ENCODE measurements at regions not wholly inside any gene's neighbourhood (a gene's known extent, or its start where the extent isn't known, plus 50 kb on each side); places are given as distances from the start of the nearest gene placed in this dataset.

DNA sequence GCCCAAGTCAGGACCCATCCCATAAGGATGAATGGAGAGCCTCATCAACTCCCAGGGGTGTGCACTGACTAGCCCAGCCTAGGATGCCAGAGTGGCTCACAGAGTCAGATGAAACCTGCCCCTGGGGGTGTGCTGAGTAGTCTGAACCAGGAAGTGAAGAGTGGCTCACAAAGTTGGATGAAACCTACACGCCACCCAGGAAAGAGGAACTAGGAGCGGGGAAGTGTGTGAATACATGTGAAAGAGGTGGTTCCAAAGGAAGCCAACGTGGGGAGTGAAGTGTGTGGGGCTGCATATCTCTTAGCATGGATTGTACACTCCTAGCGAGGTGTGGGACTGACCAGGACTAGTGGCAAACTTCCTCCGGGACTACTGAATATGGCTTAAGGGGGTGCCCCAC is 902.1 kb upstream of the NDST4 start:
- no peak overlapping the region for H4K8ac ChIP-seq (ENCODE audit: low read depth, low read length)
- H2AK5ac ChIP-seq (ENCODE audit: low read depth, low read length), result no peak overlapping the region
- no peak overlapping the region for H4K91ac ChIP-seq (ENCODE audit: low read depth, low read length, poor library complexity)
- H3K9ac ChIP-seq (ENCODE audit: low read depth, low read length, poor library complexity), result no peak overlapping the region
- H2BK5ac ChIP-seq (ENCODE audit: low read length), result no peak overlapping the region
- no peak overlapping the region for H3K4me2 ChIP-seq (ENCODE audit: insufficient read depth, low read length, poor library complexity, severe bottlenecking)
- no peak overlapping the region for H3K23ac ChIP-seq (ENCODE audit: low read depth, low read length, poor library complexity)
- H3K9me3 ChIP-seq (replicated peaks in 1 of 2; ENCODE audit: control insufficient read depth in 2 of 2, insufficient read depth in 1 of 2, low read depth in 1 of 2, low read length in 2 of 2), result peaks cover 12 to 39% of the 10 kb centered on the region in 2 donors
- no peak overlapping the region for H3K18ac ChIP-seq (ENCODE audit: low read length)
- H3K4me1 ChIP-seq (ENCODE audit: control insufficient read depth in 2 of 2, insufficient read depth in 1 of 2, low read depth in 1 of 2, low read length in 2 of 2), result no peaks in the 10 kb centered on the region
- no peak overlapping the region for H2BK12ac ChIP-seq (ENCODE audit: low read length)
- H3K79me1 ChIP-seq (ENCODE audit: low read depth, low read length), result no peaks in the 10 kb centered on the region
- H3K4me3 ChIP-seq (ENCODE audit: low read length in 2 of 2), result no peak overlapping the region
- no peaks in the 10 kb centered on the region for H3K36me3 ChIP-seq (replicated peaks in 1 of 2; ENCODE audit: control insufficient read depth in 2 of 2, insufficient read depth in 2 of 2, low read length in 2 of 2)
- WGBS, 2 donors (ENCODE audit: extremely low coverage in 2 of 2, insufficient read length in 2 of 2, insufficient replicate concordance in 1 of 2), result no CpG with 5 or more reads among the region's 5 CpGs
- H3K27me3 ChIP-seq (ENCODE audit: control insufficient read depth in 3 of 3, insufficient read depth in 3 of 3, low read depth in 1 of 3, low read length in 3 of 3), result no peaks in the 10 kb centered on the region
- no peak overlapping the region for H2AFZ ChIP-seq (ENCODE audit: low read length)
- H3K4ac ChIP-seq (ENCODE audit: low read length), result no peak overlapping the region
- no peak overlapping the region for H2BK120ac ChIP-seq (ENCODE audit: low read depth, low read length)
- no peak for DNase-seq (ENCODE audit: low spot score)
- H3K27ac ChIP-seq (replicated peaks; ENCODE audit: low read length), result no peak overlapping the region
- H3K14ac ChIP-seq (ENCODE audit: low read length), result no peak overlapping the region
- H2BK15ac ChIP-seq (ENCODE audit: low read length), result no peak overlapping the region

DNA sequence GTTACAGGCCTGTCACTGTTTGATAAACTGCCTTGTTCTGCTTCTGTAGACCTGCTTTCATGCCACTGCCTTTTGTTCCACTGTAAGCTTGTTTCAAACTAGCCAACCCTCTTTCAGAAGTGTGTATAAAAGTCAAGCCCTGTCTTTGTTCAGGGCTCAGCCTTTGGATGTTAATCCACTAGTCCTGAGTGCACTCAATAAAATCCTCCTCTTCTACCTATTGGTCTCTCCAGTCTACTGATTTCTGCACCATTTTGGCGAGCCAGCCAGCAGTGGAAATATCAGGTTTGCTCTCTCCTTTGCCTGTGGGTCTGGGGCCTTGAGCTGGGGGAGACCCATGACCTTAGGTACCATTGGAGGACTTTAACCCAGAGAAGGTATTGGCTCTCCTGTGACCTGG is 901.6 kb upstream of the NDST4 start:
- Histone ChIP-seq H3K4me3 (ENCODE audit: low read length in 2 of 2) (no peak overlapping the region), H3K14ac (ENCODE audit: low read length) (no peak overlapping the region), H2BK5ac (ENCODE audit: low read length) (no peak overlapping the region), H3K9ac (ENCODE audit: low read depth, low read length, poor library complexity) (no peak overlapping the region), H3K18ac (ENCODE audit: low read length) (no peak overlapping the region), H4K91ac (ENCODE audit: low read depth, low read length, poor library complexity) (no peak overlapping the region), H3K4ac (ENCODE audit: low read length) (no peak overlapping the region), H3K23ac (ENCODE audit: low read depth, low read length, poor library complexity) (no peak overlapping the region), H4K8ac (ENCODE audit: low read depth, low read length) (no peak overlapping the region), H3K27me3 (ENCODE audit: control insufficient read depth in 3 of 3, insufficient read depth in 3 of 3, low read depth in 1 of 3, low read length in 3 of 3) (no peaks in the 10 kb centered on the region), H2AFZ (ENCODE audit: low read length) (no peak overlapping the region), H3K9me3 (replicated peaks in 1 of 2; ENCODE audit: control insufficient read depth in 2 of 2, insufficient read depth in 1 of 2, low read depth in 1 of 2, low read length in 2 of 2) (peaks cover 12 to 34% of the 10 kb centered on the region in 2 donors), H2BK120ac (ENCODE audit: low read depth, low read length) (no peak overlapping the region), H3K4me1 (ENCODE audit: control insufficient read depth in 2 of 2, insufficient read depth in 1 of 2, low read depth in 1 of 2, low read length in 2 of 2) (no peaks in the 10 kb centered on the region), H3K36me3 (replicated peaks in 1 of 2; ENCODE audit: control insufficient read depth in 2 of 2, insufficient read depth in 2 of 2, low read length in 2 of 2) (no peaks in the 10 kb centered on the region), H2BK15ac (ENCODE audit: low read length) (no peak overlapping the region), H3K79me1 (ENCODE audit: low read depth, low read length) (no peaks in the 10 kb centered on the region), H3K4me2 (ENCODE audit: insufficient read depth, low read length, poor library complexity, severe bottlenecking) (no peak overlapping the region), H2BK12ac (ENCODE audit: low read length) (no peak overlapping the region), H2AK5ac (ENCODE audit: low read depth, low read length) (no peak overlapping the region), H3K27ac (replicated peaks; ENCODE audit: low read length) (no peak overlapping the region)
- no peak for DNase-seq (ENCODE audit: low spot score)
- no CpG with 5 or more reads among the region's 1 CpG for WGBS, 2 donors (ENCODE audit: extremely low coverage in 2 of 2, insufficient read length in 2 of 2, insufficient replicate concordance in 1 of 2)

DNA sequence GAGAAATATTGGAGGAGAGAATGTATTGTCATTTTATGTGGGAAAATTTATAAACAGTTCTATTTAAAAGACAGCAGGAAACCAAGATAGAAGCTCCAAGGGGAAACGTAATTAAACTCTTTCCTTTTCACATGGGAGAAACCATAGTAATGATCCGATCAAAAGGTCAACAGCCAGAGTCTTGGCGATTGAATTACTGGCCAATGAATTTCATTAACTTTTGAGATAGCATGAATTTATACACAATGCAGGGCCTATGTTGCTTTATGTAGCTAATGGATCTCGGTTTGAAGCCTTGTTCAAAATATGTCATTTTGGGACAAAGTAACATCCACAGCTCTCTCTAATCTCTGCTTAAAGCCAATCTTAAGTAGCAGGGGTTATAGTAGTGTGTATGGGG is 897.5 kb upstream of the NDST4 start:
- H3K27me3 ChIP-seq (ENCODE audit: control insufficient read depth in 3 of 3, insufficient read depth in 3 of 3, low read depth in 1 of 3, low read length in 3 of 3), result no peaks in the 10 kb centered on the region
- no peak overlapping the region for H2BK5ac ChIP-seq (ENCODE audit: low read length)
- WGBS, 2 donors (ENCODE audit: extremely low coverage in 2 of 2, insufficient read length in 2 of 2, insufficient replicate concordance in 1 of 2), result no CpG with 5 or more reads among the region's 4 CpGs

DNA sequence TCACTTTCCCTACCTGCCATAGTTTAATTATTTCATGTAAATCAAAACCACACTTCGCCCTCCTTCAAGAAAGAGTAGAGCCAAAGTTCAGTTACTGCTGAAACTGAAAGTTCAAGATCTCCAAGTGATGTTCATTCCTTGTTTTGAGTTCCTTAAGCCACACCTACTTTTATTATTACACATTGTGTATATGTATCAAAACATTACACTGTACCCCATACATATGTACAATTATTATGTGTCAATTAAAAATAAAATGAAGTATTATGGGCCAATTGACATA is 892.3 kb upstream of the NDST4 start:
- WGBS, 2 donors (ENCODE audit: extremely low coverage in 2 of 2, insufficient read length in 2 of 2, insufficient replicate concordance in 1 of 2), result no CpG with 5 or more reads among the region's 1 CpG
- H3K4me1 ChIP-seq (ENCODE audit: control insufficient read depth in 2 of 2, insufficient read depth in 1 of 2, low read depth in 1 of 2, low read length in 2 of 2), result no peaks in the 10 kb centered on the region
- H3K36me3 ChIP-seq (replicated peaks in 1 of 2; ENCODE audit: control insufficient read depth in 2 of 2, insufficient read depth in 2 of 2, low read length in 2 of 2), result no peaks in the 10 kb centered on the region
- no peak overlapping the region for H2BK15ac ChIP-seq (ENCODE audit: low read length)
- no peak overlapping the region for H3K27ac ChIP-seq (replicated peaks; ENCODE audit: low read length)
- no peaks in the 10 kb centered on the region for H3K27me3 ChIP-seq (ENCODE audit: control insufficient read depth in 3 of 3, insufficient read depth in 3 of 3, low read depth in 1 of 3, low read length in 3 of 3)
- no peak overlapping the region for H3K4me3 ChIP-seq (ENCODE audit: low read length in 2 of 2)
- no peak for DNase-seq (ENCODE audit: low spot score)
- H3K4me2 ChIP-seq (ENCODE audit: insufficient read depth, low read length, poor library complexity, severe bottlenecking), result no peak overlapping the region
- no peak overlapping the region for H2BK5ac ChIP-seq (ENCODE audit: low read length)
- H3K14ac ChIP-seq (ENCODE audit: low read length), result no peak overlapping the region
- no peak overlapping the region for H2BK12ac ChIP-seq (ENCODE audit: low read length)
- H3K79me1 ChIP-seq (ENCODE audit: low read depth, low read length), result no peaks in the 10 kb centered on the region
- no peak overlapping the region for H3K4ac ChIP-seq (ENCODE audit: low read length)
- no peak overlapping the region for H4K8ac ChIP-seq (ENCODE audit: low read depth, low read length)
- H3K18ac ChIP-seq (ENCODE audit: low read length), result no peak overlapping the region
- no peak overlapping the region for H2AK5ac ChIP-seq (ENCODE audit: low read depth, low read length)
- H3K9ac ChIP-seq (ENCODE audit: low read depth, low read length, poor library complexity), result no peak overlapping the region
- H4K91ac ChIP-seq (ENCODE audit: low read depth, low read length, poor library complexity), result no peak overlapping the region
- H3K23ac ChIP-seq (ENCODE audit: low read depth, low read length, poor library complexity), result no peak overlapping the region
- no peak overlapping the region for H2AFZ ChIP-seq (ENCODE audit: low read length)
- H2BK120ac ChIP-seq (ENCODE audit: low read depth, low read length), result no peak overlapping the region
- H3K9me3 ChIP-seq (replicated peaks in 1 of 2; ENCODE audit: control insufficient read depth in 2 of 2, insufficient read depth in 1 of 2, low read depth in 1 of 2, low read length in 2 of 2), result no peaks in the 10 kb centered on the region

More for the DNA sequence above, 897.5 kb upstream of the NDST4 start:
- no peaks in the 10 kb centered on the region for H3K4me1 ChIP-seq (ENCODE audit: control insufficient read depth in 2 of 2, insufficient read depth in 1 of 2, low read depth in 1 of 2, low read length in 2 of 2)
- no peak overlapping the region for H3K18ac ChIP-seq (ENCODE audit: low read length)
- no peak for DNase-seq (ENCODE audit: low spot score)
- H3K36me3 ChIP-seq (replicated peaks in 1 of 2; ENCODE audit: control insufficient read depth in 2 of 2, insufficient read depth in 2 of 2, low read length in 2 of 2), result no peaks in the 10 kb centered on the region
- H3K4me2 ChIP-seq (ENCODE audit: insufficient read depth, low read length, poor library complexity, severe bottlenecking), result no peak overlapping the region
- no peak overlapping the region for H4K91ac ChIP-seq (ENCODE audit: low read depth, low read length, poor library complexity)
- H2BK15ac ChIP-seq (ENCODE audit: low read length), result no peak overlapping the region
- H2BK120ac ChIP-seq (ENCODE audit: low read depth, low read length), result no peak overlapping the region
- no peak overlapping the region for H2AFZ ChIP-seq (ENCODE audit: low read length)
- H3K79me1 ChIP-seq (ENCODE audit: low read depth, low read length), result no peaks in the 10 kb centered on the region
- no peak overlapping the region for H3K4me3 ChIP-seq (ENCODE audit: low read length in 2 of 2)
- no peak overlapping the region for H3K23ac ChIP-seq (ENCODE audit: low read depth, low read length, poor library complexity)
- no peak overlapping the region for H3K4ac ChIP-seq (ENCODE audit: low read length)
- H2BK12ac ChIP-seq (ENCODE audit: low read length), result no peak overlapping the region
- H2AK5ac ChIP-seq (ENCODE audit: low read depth, low read length), result no peak overlapping the region
- no peak overlapping the region for H3K14ac ChIP-seq (ENCODE audit: low read length)
- no peak overlapping the region for H4K8ac ChIP-seq (ENCODE audit: low read depth, low read length)
- peaks cover 9 to 17% of the 10 kb centered on the region in 2 donors for H3K9me3 ChIP-seq (replicated peaks in 1 of 2; ENCODE audit: control insufficient read depth in 2 of 2, insufficient read depth in 1 of 2, low read depth in 1 of 2, low read length in 2 of 2)
- H3K9ac ChIP-seq (ENCODE audit: low read depth, low read length, poor library complexity), result no peak overlapping the region
- no peak overlapping the region for H3K27ac ChIP-seq (replicated peaks; ENCODE audit: low read length)

Data from neuronal stem cell (in vitro differentiated cells).